ENCODE measurements at regions not wholly inside any gene's neighbourhood (a gene's known extent, or its start where the extent isn't known, plus 50 kb on each side); places are given as distances from the start of the nearest gene placed in this dataset.

GRCh38 chr6:84977363-84977705 lies 212.9 kb upstream of the TBX18 start:
- TF ChIP-seq POLR2A (IDR thresholded peaks at IDR 0.05): no peak
- TF ChIP-seq CTCF (IDR thresholded peaks at IDR 0.05): no peak
- Histone ChIP-seq H3K27me3 (no peaks in the 10 kb centered on the region), H3K9me3 (no peaks in the 10 kb centered on the region), H3K4me3 (no peak overlapping the region), H3K27ac (no peak overlapping the region), H3K4me1 (no peaks in the 10 kb centered on the region), H3K36me3 (replicated peaks in 1 of 2; ENCODE audit: insufficient read depth in 1 of 2, low read depth in 2 of 2) (no peaks in the 10 kb centered on the region)
- intact Hi-C loops (cut with DNase I): no loop called here
- DNase-seq: no peak
- no peak for ATAC-seq
- 54 to 55% methylated on average over 1 of the region's 1 CpG for whole genome bisulfite sequencing, 2 donors

- H3K9me3 ChIP-seq: no peaks in the 10 kb centered on the region
- DNase-seq: no peak
- intact Hi-C loops (cut with DNase I): no loop called here
Measured at GRCh38 chr6:84976526-84977362, 212.3 kb upstream of the TBX18 start.

GRCh38 chr6:84975316-84975715 lies 210.9 kb upstream of the TBX18 start:
- no peak for DNase-seq
- Histone ChIP-seq H3K4me3 (no peak overlapping the region), H3K27ac (no peak overlapping the region), H3K4me1 (no peaks in the 10 kb centered on the region), H3K27me3 (no peaks in the 10 kb centered on the region), H3K9me3 (no peaks in the 10 kb centered on the region), H3K36me3 (replicated peaks in 1 of 2; ENCODE audit: insufficient read depth in 1 of 2, low read depth in 2 of 2) (no peaks in the 10 kb centered on the region)
- ATAC-seq: no peak
- intact Hi-C loops (cut with DNase I): no loop called here
- WGBS, 2 donors: 79 to 84% methylated on average over 1 of the region's 1 CpG
- TF ChIP-seq CTCF (IDR thresholded peaks at IDR 0.05): no peak
- TF ChIP-seq POLR2A (IDR thresholded peaks at IDR 0.05): no peak

More at GRCh38 chr6:84976526-84977362, 212.3 kb upstream of the TBX18 start:
- Histone ChIP-seq H3K4me3 (no peak overlapping the region), H3K4me1 (no peaks in the 10 kb centered on the region), H3K36me3 (replicated peaks in 1 of 2; ENCODE audit: insufficient read depth in 1 of 2, low read depth in 2 of 2) (no peaks in the 10 kb centered on the region), H3K27me3 (no peaks in the 10 kb centered on the region), H3K27ac (no peak overlapping the region)
- 27 to 31% methylated on average over 4 of the region's 4 CpGs for WGBS, 2 donors
- TF ChIP-seq CTCF (IDR thresholded peaks at IDR 0.05): no peak
- no peak for TF ChIP-seq POLR2A (IDR thresholded peaks at IDR 0.05)
- no peak for ATAC-seq

GRCh38 chr6:84973606-84974005 lies 209.2 kb upstream of the TBX18 start:
- no peaks in the 10 kb centered on the region for H3K4me1 ChIP-seq
- H3K36me3 ChIP-seq (replicated peaks in 1 of 2; ENCODE audit: insufficient read depth in 1 of 2, low read depth in 2 of 2): no peaks in the 10 kb centered on the region
- no peaks in the 10 kb centered on the region for H3K27me3 ChIP-seq
- no peak overlapping the region for H3K4me3 ChIP-seq
- intact Hi-C loops (cut with DNase I): no loop called here
- no peak for TF ChIP-seq POLR2A (IDR thresholded peaks at IDR 0.05)
- no peaks in the 10 kb centered on the region for H3K9me3 ChIP-seq
- DNase-seq (no peak), ATAC-seq (no peak)
- WGBS, 2 donors: 56 to 67% methylated on average over 2 of the region's 2 CpGs
- no peak overlapping the region for H3K27ac ChIP-seq

- no peak for DNase-seq
- Histone ChIP-seq H3K4me3 (no peak overlapping the region), H3K9me3 (no peaks in the 10 kb centered on the region), H3K4me1 (no peaks in the 10 kb centered on the region), H3K36me3 (replicated peaks in 1 of 2; ENCODE audit: insufficient read depth in 1 of 2, low read depth in 2 of 2) (no peaks in the 10 kb centered on the region), H3K27ac (no peak overlapping the region), H3K27me3 (no peaks in the 10 kb centered on the region)
- intact Hi-C loops (cut with DNase I): no loop called here
- TF ChIP-seq POLR2A (IDR thresholded peaks at IDR 0.05) (no peak), CTCF (IDR thresholded peaks at IDR 0.05) (no peak)
- no peak for ATAC-seq
- 66% methylated on average over 11 of the region's 11 CpGs for WGBS, 2 donors
Measured at GRCh38 chr6:84967965-84968364, 203.6 kb upstream of the TBX18 start.
